Left colon (tissue), 2 donors: ENCODE measurements at regions not wholly inside any gene's neighbourhood (a gene's known extent, or its start where the extent isn't known, plus 50 kb on each side); places are given as distances from the start of the nearest gene placed in this dataset.
"Not testable (repeated sequence)": the region's sequence is repeated elsewhere in the genome, so short reads cannot be mapped to it uniquely, and the experiment has no call there.

Experiments
- ATAC-seq: fragments of 200-7000 bp; cut with Tn5 transposase; one replicate; pipeline ENCODE4 v1.9.1; 2020; ENCODE audit warnings: mild to moderate bottlenecking, moderate library complexity
- DNase-seq, 2 donors: peaks; one replicate each; pipeline ENCODE4 v3.0.0-alpha.2; 2020
- intact Hi-C, 2 donors: fragments of 100-400 bp; cut with DNase I in 1 of 2; cut with micrococcal nuclease in 1 of 2; formaldehyde crosslinking; loops; one replicate each; pipeline versions ENCODE4 v1.11.2 to v1.14.0; 2022; cut with DNase I, micrococcal nuclease
- donor health status: DM: no; HTN: no; CAD: no.
- donor health status: DM: yes; HTN: yes; CAD: no.

- intact Hi-C loops, result no loop called here
- DNase-seq (no peak), ATAC-seq (no peak)
Observed at GRCh38 chr18:75754433-75754832, 326.9 kb upstream of the SMIM21 start.

- intact Hi-C loops, result no loop called here
- ATAC-seq (no peak), DNase-seq (no peak)
Observed at GRCh38 chr18:75753753-75754152, 326.2 kb upstream of the SMIM21 start.

DNA sequence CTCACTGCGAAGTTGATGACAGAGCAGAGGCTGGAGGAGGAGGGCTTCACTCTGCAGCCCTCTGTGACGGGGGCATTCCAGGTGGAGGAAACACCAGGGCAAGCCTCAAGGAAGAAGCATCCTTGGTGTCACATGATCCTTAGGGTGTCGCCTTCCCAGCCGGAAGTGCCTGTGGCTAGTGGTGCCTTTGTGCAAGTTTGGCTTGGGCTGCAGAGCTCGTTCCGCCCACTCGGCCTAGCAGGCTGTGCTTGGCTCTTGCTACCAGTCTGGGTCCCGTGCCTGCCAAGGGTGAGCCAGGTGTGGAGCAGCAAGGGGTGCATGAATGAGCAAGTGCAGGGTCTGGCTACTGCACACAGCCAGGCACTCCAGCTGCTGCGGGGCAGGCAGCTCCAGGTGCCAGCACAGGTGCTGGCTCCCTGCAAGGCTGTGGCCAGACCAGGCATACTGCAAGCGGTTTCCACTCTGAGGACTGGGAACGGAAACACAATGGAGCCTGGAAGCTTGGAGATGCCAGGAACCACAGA is 325.3 kb upstream of the SMIM21 start:
- no peak for DNase-seq
- ATAC-seq, result no peak
- intact Hi-C loops, result no loop called here

DNA sequence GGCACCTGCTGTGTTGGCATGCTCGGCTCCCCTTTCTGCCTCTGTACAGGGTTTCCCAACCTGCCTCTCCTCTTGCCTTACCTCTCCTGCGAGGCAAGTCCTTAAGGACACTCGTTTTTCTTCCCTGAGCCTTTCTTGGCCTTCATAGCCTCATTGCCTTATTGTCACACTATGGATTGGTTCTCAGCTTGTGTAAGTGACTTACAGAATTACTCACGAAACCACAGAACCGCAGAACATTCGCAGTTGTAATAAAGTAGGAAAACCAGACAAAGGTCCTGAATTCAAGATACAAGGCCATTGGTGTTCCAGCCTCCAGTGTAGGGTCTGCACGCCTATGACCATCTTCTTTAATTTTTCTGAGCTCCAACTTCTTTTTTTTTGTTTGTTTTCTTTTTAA is 317.6 kb upstream of the SMIM21 start:
- intact Hi-C loops, result no loop called here
- no peak for DNase-seq
- no peak for ATAC-seq

DNA sequence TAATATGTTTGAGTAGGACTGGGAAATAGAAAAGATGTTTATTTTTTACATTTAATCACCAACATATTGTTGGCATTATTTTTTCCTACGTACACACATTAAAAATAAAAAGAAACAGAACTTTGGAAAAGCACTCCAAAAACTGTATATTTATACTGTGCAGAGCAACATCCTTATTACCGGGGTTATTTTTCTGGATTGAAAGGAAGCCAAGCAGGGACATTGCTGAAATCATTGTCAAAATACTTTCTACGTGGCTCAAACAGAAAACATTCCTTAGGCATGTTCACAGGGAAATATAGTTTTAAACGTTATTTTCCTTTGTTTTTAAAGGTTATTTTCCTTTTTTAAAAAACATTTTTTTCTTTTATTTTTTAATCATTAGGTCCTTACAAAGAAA is 315.0 kb upstream of the SMIM21 start:
- DNase-seq, result no peak
- intact Hi-C loops, result no loop called here
- no peak for ATAC-seq

- intact Hi-C loops, result no loop called here
- ATAC-seq (no peak), DNase-seq (no peak)
Observed at GRCh38 chr18:75739682-75740081, 312.2 kb upstream of the SMIM21 start.

DNA sequence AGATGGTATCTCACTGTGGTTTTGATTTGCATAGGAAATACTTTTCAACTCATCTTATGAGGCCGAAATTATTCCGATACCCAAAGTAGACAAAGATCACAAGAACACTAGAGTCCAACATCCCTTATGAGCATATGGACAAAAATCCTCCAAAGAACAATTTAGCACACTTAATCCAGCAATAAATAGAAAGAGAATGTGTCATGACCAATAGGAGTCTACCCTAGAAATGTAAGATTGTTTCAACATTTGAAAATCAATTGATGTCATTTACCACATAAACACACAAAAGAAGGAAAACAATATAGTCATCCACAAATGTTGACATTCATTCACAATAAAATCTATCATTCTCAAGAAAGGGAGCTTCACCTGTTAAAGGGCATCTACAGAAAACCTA is 307.8 kb upstream of the SMIM21 start:
- DNase-seq (no peak), ATAC-seq (no peak)
- intact Hi-C loops, result no loop called here

DNA sequence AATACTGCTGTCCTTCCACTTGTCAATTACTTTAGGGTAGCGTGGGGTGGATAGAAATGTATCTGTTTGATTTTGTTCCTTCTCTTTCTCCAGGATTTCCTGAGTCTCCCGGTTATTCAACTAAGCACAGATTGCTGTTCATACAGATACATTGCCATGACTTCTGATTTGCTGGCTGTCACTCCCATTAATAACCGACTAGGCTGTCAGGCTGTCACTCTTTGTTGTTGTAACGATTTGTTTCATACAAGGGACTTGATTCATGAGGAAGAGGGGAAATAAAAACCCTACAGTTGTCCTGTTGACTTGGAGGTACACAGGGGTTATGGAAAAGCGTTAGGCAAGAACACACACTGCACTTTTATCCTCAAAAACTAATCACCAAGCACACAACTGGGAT is 302.7 kb upstream of the SMIM21 start:
- ATAC-seq (no peak), DNase-seq (no peak)
- intact Hi-C loops, result no loop called here

GRCh38 chr18:75728621-75729020 is 301.1 kb upstream of the SMIM21 start:
- intact Hi-C loops, result no loop called here
- ATAC-seq (no peak), DNase-seq (no peak)

- intact Hi-C loops, result no loop called here
- DNase-seq (peak in 1 of 2 donors; percentile 28), ATAC-seq (no peak)
Observed at GRCh38 chr18:75727456-75727855, 300.0 kb upstream of the SMIM21 start.

DNA sequence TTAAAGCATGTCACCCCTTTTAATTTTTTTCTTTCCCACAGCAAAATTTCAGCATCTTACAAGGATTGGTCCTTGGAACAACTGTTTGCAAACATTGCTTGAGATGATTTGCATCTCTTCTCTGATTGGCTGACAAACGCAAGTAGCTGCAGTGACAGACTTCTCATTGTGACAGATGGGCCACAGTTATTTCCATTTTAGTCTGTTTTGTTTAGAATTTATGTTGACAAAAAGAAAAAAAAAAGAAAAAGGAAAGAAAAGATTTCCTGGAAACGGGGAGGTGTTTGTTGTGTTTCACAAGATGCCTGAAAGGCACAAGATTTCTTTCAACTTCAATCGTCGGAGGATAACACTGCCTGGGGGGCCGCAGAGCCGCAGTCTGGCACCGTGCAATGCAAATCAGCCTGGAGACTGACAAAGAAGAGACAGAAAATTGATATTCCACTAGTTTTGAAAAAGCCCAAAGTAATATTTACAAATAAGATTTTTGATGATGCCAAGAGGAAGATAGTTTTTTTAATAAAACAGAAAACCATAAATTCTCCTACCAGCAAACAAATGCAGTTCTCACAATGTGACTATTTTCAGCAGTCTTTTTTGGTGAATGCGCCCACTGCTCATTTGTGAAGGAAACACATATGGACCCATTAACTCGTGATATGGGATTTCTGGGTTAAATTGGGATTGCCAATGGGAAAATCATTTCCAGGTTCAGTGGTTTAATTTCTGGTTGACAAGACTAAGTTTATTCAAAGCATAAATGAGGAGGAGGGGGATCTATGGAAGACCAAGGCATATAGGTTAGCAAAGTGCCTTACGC is 296.2 kb upstream of the SMIM21 start:
- intact Hi-C loops, result no loop called here

GRCh38 chr18:75714766-75715165 is 287.3 kb upstream of the SMIM21 start:
- DNase-seq (no peak), ATAC-seq (no peak)
- intact Hi-C loops, result no loop called here

More for the DNA sequence above, 296.2 kb upstream of the SMIM21 start:
- ATAC-seq (no peak), DNase-seq (no peak)

DNA sequence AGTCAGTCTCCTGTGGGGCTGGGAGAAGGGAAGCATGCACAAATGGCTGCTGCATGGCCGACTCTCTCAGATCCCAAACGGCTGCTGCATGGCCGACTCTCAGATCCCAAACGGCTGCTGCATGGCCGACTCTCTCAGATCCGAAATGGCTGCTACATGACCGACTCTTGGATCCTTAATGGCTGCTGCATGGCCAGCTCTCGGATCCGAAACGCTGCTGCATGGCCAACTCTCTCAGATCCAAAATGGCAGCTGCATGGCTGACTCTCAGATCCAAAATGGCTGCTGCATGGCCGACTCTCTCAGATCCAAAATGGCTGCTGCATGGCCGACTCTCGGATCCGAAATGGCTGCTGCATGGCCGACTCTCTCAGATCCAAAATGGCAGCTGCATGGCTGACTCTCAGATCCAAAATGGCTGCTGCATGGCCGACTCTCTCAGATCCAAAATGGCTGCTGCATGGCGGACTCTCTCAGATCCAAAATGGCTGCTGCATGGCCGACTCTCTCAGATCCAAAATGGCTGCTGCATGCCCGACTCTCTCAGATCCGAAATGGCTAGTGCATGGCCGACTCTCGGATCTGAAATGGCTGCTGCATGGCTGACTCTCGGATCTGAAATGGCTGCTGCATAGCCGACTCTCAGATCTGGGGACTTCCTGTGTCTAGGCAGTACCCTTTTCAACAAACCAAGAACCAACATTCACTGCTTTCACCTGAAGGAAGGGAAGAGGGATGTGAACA is 284.8 kb upstream of the SMIM21 start:
- intact Hi-C loops, DNase-seq, ATAC-seq: not testable (repeated sequence)

GRCh38 chr18:75700561-75700960 is 273.1 kb upstream of the SMIM21 start:
- intact Hi-C loops, result no loop called here
- DNase-seq (no peak), ATAC-seq (no peak)

DNA sequence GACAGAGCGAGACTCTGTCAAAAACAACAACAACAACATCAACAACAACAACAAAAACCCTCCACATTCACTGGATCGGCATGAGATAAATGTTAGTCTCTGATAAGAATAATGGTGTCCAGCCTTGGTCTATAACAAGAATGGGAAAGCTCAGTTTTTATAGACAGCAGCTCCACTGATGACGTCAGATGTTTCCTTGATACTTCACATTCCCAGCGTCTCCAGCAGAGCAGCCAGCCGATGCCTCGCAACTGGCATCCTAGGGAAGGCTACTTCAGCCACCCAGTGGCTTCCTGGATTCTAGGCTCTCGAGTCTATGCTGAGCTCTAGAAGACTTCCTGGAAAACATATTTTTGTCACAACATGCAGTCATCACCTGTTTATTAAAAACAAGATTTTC is 271.4 kb upstream of the SMIM21 start:
- ATAC-seq (no peak), DNase-seq (no peak)
- intact Hi-C loops, result no loop called here

DNA sequence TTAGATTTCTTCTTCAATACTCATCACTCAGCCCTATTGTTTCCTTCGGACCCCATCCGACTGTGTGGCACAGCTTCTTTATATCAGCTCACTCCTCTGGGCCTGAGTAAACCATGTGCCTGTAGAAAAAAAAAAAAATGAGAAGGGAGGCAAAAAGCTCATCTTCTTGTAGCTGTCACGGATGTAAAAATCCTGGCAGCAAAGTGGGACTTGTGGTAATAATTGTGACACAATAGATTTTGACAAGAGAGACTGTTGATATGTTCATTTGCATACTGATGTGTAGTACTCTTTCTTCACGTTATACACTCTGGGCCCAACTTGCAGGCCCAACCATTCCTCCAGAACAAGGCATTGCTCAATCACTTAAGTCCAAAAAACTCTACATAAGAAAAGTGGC is 270.0 kb upstream of the SMIM21 start:
- no peak for ATAC-seq
- intact Hi-C loops, result no loop called here
- no peak for DNase-seq

- ATAC-seq (no peak), DNase-seq (no peak)
- intact Hi-C loops, result no loop called here
Observed at GRCh38 chr18:75696391-75696790, 268.9 kb upstream of the SMIM21 start.

- ATAC-seq (no peak), DNase-seq (no peak)
- intact Hi-C loops, result no loop called here
Observed at GRCh38 chr18:75694292-75694691, 266.8 kb upstream of the SMIM21 start.

DNA sequence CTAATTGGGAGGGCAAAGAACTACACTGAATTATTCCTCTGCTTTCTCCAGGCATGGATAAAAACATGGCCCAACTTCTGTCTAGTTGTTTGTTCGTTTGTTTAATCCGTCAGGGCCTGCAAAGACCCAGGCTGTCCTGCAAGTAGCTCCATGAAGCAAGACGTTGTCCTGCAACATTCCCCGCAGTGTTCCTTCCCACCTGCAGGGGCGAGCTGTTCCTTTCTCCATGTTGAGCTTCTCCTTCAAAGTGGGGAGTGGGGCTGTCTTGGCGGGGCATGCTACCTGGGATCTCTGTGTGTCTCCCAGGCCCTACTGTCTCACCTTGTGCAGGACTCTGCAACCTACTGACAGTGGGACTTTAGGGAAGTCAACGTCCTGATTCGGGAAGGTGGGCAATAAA is 264.0 kb upstream of the SMIM21 start:
- ATAC-seq, result no peak
- no peak for DNase-seq
- intact Hi-C loops, result no loop called here

DNA sequence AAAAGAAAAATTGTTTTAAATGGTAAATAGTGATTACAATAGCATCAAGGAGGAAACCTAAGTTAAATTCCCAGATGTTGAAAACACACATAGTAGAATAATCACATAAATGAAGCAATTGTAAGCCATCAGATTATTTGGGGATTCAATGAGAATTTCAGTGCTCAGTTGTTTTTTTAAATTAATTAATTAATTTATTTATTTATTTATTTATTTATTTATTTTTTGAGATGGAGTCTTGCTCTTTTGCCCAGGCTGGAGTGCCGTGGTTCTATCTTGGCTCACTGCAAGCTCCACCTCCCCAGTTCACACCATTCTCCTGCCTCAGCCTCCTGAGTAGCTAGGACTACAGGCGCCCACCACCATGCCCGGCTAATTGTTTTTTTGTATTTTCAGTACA is 262.8 kb upstream of the SMIM21 start:
- DNase-seq, intact Hi-C loops, ATAC-seq: not testable (repeated sequence)
